HL-60 (cell line): ENCODE measurements at regions not wholly inside any gene's neighbourhood (a gene's known extent, or its start where the extent isn't known, plus 50 kb on each side); places are given as distances from the start of the nearest gene placed in this dataset.
"Not testable (repeated sequence)": the region's sequence is repeated elsewhere in the genome, so short reads cannot be mapped to it uniquely, and the experiment has no call there.

ENCODE experiments used
- POLR2AphosphoS5 ChIP-seq: IDR thresholded peaks from 2 replicates; pipeline ENCODE4 v1.6.1; 2012; ENCODE audit warnings: low read depth
- SPI1 ChIP-seq: IDR thresholded peaks from 2 replicates; pipeline ENCODE4 v1.6.1; 2012; ENCODE audit warnings: low read depth, mild to moderate bottlenecking, borderline replicate concordance
- TF ChIP-seq, protein P1 (sequence below): IDR thresholded peaks from 2 replicates; pipeline ENCODE4 v1.6.1; 2012; ENCODE audit warnings: low read depth; ENCODE audit not compliant: insufficient replicate concordance
- TF ChIP-seq, protein P2 (sequence below): IDR thresholded peaks from one replicate; pipeline ENCODE4 v1.5.1; 2011; ENCODE audit warnings: low read length, control low read depth, inconsistent platforms; ENCODE audit not compliant: insufficient read depth

DNA sequence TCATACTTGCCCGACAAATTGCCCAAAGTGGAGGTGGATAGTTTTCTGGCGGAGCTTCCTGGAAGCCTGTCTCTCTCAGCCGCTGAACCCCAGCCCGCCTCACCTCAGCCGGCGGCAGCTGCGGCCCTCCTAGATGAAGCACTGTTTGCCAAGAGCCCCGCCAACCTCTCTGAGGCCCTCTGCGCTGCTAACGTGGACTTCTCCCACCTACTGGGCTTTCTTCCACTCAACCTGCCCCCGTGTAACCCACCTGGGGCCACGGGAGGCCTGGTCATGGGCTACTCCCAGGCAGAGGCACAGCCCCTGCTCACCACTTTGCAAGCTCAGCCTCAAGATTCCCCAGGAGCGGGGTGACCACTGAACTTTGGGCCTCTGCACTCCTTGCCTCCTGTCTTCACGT is 254.1 kb downstream of the NKX6-1 start:
- TF ChIP-seq, protein P1, sequence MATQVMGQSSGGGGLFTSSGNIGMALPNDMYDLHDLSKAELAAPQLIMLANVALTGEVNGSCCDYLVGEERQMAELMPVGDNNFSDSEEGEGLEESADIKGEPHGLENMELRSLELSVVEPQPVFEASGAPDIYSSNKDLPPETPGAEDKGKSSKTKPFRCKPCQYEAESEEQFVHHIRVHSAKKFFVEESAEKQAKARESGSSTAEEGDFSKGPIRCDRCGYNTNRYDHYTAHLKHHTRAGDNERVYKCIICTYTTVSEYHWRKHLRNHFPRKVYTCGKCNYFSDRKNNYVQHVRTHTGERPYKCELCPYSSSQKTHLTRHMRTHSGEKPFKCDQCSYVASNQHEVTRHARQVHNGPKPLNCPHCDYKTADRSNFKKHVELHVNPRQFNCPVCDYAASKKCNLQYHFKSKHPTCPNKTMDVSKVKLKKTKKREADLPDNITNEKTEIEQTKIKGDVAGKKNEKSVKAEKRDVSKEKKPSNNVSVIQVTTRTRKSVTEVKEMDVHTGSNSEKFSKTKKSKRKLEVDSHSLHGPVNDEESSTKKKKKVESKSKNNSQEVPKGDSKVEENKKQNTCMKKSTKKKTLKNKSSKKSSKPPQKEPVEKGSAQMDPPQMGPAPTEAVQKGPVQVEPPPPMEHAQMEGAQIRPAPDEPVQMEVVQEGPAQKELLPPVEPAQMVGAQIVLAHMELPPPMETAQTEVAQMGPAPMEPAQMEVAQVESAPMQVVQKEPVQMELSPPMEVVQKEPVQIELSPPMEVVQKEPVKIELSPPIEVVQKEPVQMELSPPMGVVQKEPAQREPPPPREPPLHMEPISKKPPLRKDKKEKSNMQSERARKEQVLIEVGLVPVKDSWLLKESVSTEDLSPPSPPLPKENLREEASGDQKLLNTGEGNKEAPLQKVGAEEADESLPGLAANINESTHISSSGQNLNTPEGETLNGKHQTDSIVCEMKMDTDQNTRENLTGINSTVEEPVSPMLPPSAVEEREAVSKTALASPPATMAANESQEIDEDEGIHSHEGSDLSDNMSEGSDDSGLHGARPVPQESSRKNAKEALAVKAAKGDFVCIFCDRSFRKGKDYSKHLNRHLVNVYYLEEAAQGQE, result not testable (repeated sequence)
- not testable (repeated sequence) for TF ChIP-seq POLR2AphosphoS5, SPI1
- TF ChIP-seq, protein P2, sequence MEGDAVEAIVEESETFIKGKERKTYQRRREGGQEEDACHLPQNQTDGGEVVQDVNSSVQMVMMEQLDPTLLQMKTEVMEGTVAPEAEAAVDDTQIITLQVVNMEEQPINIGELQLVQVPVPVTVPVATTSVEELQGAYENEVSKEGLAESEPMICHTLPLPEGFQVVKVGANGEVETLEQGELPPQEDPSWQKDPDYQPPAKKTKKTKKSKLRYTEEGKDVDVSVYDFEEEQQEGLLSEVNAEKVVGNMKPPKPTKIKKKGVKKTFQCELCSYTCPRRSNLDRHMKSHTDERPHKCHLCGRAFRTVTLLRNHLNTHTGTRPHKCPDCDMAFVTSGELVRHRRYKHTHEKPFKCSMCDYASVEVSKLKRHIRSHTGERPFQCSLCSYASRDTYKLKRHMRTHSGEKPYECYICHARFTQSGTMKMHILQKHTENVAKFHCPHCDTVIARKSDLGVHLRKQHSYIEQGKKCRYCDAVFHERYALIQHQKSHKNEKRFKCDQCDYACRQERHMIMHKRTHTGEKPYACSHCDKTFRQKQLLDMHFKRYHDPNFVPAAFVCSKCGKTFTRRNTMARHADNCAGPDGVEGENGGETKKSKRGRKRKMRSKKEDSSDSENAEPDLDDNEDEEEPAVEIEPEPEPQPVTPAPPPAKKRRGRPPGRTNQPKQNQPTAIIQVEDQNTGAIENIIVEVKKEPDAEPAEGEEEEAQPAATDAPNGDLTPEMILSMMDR, result not testable (repeated sequence)
